Astrocyte (in vitro differentiated cells and primary cell): ENCODE measurements at regions not wholly inside any gene's neighbourhood (a gene's known extent, or its start where the extent isn't known, plus 50 kb on each side); places are given as distances from the start of the nearest gene placed in this dataset.

Source experiments
- DNase-seq: peaks from one replicate; pipeline ENCODE4 v3.0.0-alpha.2; 2010; ENCODE audit warnings: low read depth
- FAIRE-seq: peaks from 2 replicates; lab custom pipeline; 2011; peaks lifted over from hg19 to GRCh38; lab: Jason Lieb, UNC
- H2AFZ ChIP-seq: 2 replicates; pipeline ENCODE4 v1.6.0; 2012; ENCODE audit warnings: low read depth, low read length, inconsistent platforms
- H3K27ac ChIP-seq: 2 replicates; pipeline ENCODE4 v1.5.1; 2011; ENCODE audit warnings: low read depth, low read length, inconsistent platforms
- H3K27me3 ChIP-seq: 2 replicates; pipeline ENCODE4 v1.6.0; 2011; ENCODE audit warnings: low read length, inconsistent platforms; ENCODE audit not compliant: insufficient read depth
- H3K36me3 ChIP-seq: 2 replicates; pipeline ENCODE4 v1.5.1; 2011; ENCODE audit warnings: low read length, inconsistent platforms; ENCODE audit not compliant: insufficient read depth
- H3K4me1 ChIP-seq: 2 replicates; pipeline ENCODE4 v1.5.1; 2011; ENCODE audit warnings: low read length, inconsistent platforms; ENCODE audit not compliant: insufficient read depth
- H3K4me2 ChIP-seq: 2 replicates; pipeline ENCODE4 v1.6.0; 2012; ENCODE audit warnings: low read length, inconsistent platforms
- H3K4me3 ChIP-seq: 2 replicates; pipeline ENCODE4 v1.5.1; 2011; ENCODE audit warnings: low read depth, mild to moderate bottlenecking, low read length, inconsistent platforms; ENCODE audit not compliant: insufficient read depth
- H3K79me2 ChIP-seq: 2 replicates; pipeline ENCODE4 v1.6.0; 2012; ENCODE audit warnings: mild to moderate bottlenecking, low read length, inconsistent platforms; ENCODE audit not compliant: insufficient read depth
- H3K9ac ChIP-seq: 2 replicates; pipeline ENCODE4 v1.6.0; 2012; ENCODE audit warnings: mild to moderate bottlenecking, low read length, inconsistent platforms
- H3K9me3 ChIP-seq: 2 replicates; pipeline ENCODE4 v1.5.1; 2012; ENCODE audit warnings: low read depth, mild to moderate bottlenecking, low read length, inconsistent platforms; ENCODE audit not compliant: insufficient read depth
- H4K20me1 ChIP-seq: 2 replicates; pipeline ENCODE4 v1.6.0; 2012; ENCODE audit warnings: low read length, inconsistent platforms; ENCODE audit not compliant: insufficient read depth
- H3K27ac Mint-ChIP-seq: one replicate; pipeline ENCODE4 v1.8.0; 2021; ENCODE audit warnings: mild to moderate bottlenecking, mixed read lengths; ENCODE audit not compliant: unreplicated experiment
- H3K27me3 Mint-ChIP-seq: one replicate; pipeline ENCODE4 v1.8.0; 2021; ENCODE audit warnings: low read depth, mixed read lengths; ENCODE audit not compliant: unreplicated experiment
- H3K36me3 Mint-ChIP-seq: one replicate; pipeline ENCODE4 v1.8.0; 2021; ENCODE audit warnings: low read depth, mixed read lengths; ENCODE audit not compliant: unreplicated experiment
- H3K4me1 Mint-ChIP-seq: one replicate; pipeline ENCODE4 v1.8.0; 2021; ENCODE audit warnings: low read depth, mixed read lengths; ENCODE audit not compliant: unreplicated experiment
- H3K4me3 Mint-ChIP-seq: one replicate; pipeline ENCODE4 v1.8.0; 2021; ENCODE audit warnings: mild to moderate bottlenecking, moderate library complexity, mixed read lengths; ENCODE audit not compliant: unreplicated experiment
- H3K9me3 Mint-ChIP-seq: one replicate; pipeline ENCODE4 v1.8.0; 2021; ENCODE audit warnings: mild to moderate bottlenecking, mixed read lengths; ENCODE audit not compliant: unreplicated experiment
- CTCF ChIP-seq: IDR thresholded peaks from 2 replicates; pipeline ENCODE4 v1.5.1; 2011; ENCODE audit warnings: low read depth, mild to moderate bottlenecking, inconsistent platforms, low read length, moderate library complexity; ENCODE audit not compliant: insufficient read depth
- EZH2 ChIP-seq: IDR thresholded peaks from 2 replicates; pipeline ENCODE4 v1.6.1; 2012; ENCODE audit warnings: mild to moderate bottlenecking, low read length, inconsistent platforms; ENCODE audit not compliant: insufficient read depth

- Histone ChIP-seq H3K36me3 (no peaks in the 10 kb centered on the region), H3K79me2 (no peaks in the 10 kb centered on the region), H3K4me1 (peaks cover 6% of the 10 kb centered on the region), H3K4me3 (no peak overlapping the region), H3K9me3 (no peaks in the 10 kb centered on the region), H3K9ac (no peak overlapping the region), H2AFZ (no peak overlapping the region), H3K4me2 (no peak overlapping the region), H3K27ac (no peak overlapping the region), H3K27me3 (no peaks in the 10 kb centered on the region), H4K20me1 (no peaks in the 10 kb centered on the region)
- Mint-ChIP-seq H3K4me1 (peaks cover 12% of the 10 kb centered on the region), H3K36me3 (no peaks in the 10 kb centered on the region), H3K4me3 (no peak overlapping the region), H3K27me3 (peaks cover 10% of the 10 kb centered on the region), H3K9me3 (no peaks in the 10 kb centered on the region), H3K27ac (no peak overlapping the region)
- FAIRE-seq: no peak
- no peak for DNase-seq
- TF ChIP-seq EZH2: no peak
Measured at GRCh38 chr2:234330902-234331301, 166.0 kb downstream of the ARL4C start.

DNA sequence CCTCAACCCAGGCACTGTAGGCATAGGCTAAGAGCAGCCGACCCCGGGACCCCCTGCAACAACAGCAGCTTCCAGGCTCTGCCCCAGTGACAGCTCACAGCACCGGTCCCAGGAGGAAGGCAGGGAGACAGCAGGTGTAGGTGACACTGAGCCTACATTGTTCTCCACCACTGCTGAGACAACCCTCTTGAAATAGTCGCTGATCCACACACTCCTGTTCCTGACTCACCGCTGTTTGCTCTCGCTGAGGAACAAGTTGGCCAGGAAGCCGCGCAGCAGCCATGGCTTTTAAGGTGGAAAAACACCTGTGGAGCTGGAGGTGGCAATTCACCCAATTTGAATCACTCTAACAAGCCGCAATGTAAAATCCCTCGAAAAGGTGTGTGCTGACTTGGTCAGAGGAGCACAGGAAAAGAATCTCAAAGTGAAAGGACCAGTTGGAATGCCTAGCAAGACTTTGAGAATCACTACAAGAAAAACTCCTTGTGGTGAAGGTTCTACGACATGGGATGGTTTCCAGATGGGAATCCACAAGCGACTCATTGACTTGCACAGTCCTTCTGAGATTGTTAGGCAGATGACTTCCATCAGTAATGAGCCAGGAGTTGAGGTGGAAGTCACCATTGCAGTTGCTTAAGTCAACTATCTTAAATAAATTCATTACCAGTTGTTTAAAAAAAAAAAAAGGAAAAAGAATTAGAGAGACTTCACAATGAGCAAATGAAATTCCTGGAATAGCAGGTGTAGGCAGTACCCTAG is 167.5 kb downstream of the ARL4C start:
- Histone ChIP-seq H3K27me3 (no peaks in the 10 kb centered on the region), H3K9me3 (no peaks in the 10 kb centered on the region), H3K27ac (no peak overlapping the region), H3K4me3 (no peak overlapping the region), H4K20me1 (no peaks in the 10 kb centered on the region), H3K79me2 (no peaks in the 10 kb centered on the region), H3K9ac (no peak overlapping the region), H3K36me3 (no peaks in the 10 kb centered on the region), H2AFZ (no peak overlapping the region), H3K4me1 (no peaks in the 10 kb centered on the region), H3K4me2 (no peak overlapping the region)
- no peak for FAIRE-seq
- DNase-seq: peak; percentile 53
- TF ChIP-seq EZH2 (no peak), CTCF (no peak)
- Mint-ChIP-seq H3K9me3 (no peaks in the 10 kb centered on the region), H3K36me3 (no peaks in the 10 kb centered on the region), H3K27me3 (peaks cover 10% of the 10 kb centered on the region), H3K4me3 (no peak overlapping the region), H3K27ac (no peak overlapping the region), H3K4me1 (peaks cover 9% of the 10 kb centered on the region)

- no peak overlapping the region for H2AFZ ChIP-seq
- H3K9ac ChIP-seq: no peak overlapping the region
- Mint-ChIP-seq H3K4me3 (no peak overlapping the region), H3K9me3 (no peaks in the 10 kb centered on the region), H3K4me1 (peaks cover 1% of the 10 kb centered on the region), H3K27ac (no peak overlapping the region), H3K27me3 (peaks cover 10% of the 10 kb centered on the region), H3K36me3 (no peaks in the 10 kb centered on the region)
- no peaks in the 10 kb centered on the region for H3K36me3 ChIP-seq
- H3K4me2 ChIP-seq: no peak overlapping the region
- TF ChIP-seq CTCF (no peak), EZH2 (no peak)
- H4K20me1 ChIP-seq: no peaks in the 10 kb centered on the region
- no peak overlapping the region for H3K4me3 ChIP-seq
- no peak overlapping the region for H3K27ac ChIP-seq
- H3K27me3 ChIP-seq: no peaks in the 10 kb centered on the region
- DNase-seq (no peak), FAIRE-seq (no peak)
- no peaks in the 10 kb centered on the region for H3K4me1 ChIP-seq
- H3K9me3 ChIP-seq: no peaks in the 10 kb centered on the region
- H3K79me2 ChIP-seq: no peaks in the 10 kb centered on the region
Measured at GRCh38 chr2:234328444-234328990, 168.4 kb downstream of the ARL4C start.
